ENCODE measurements at regions not wholly inside any gene's neighbourhood (a gene's known extent, or its start where the extent isn't known, plus 50 kb on each side); places are given as distances from the start of the nearest gene placed in this dataset.

- no peak for TF ChIP-seq CTCF (conservative IDR thresholded peaks at IDR 0.05; ENCODE audit: low read length)
- no peak for TF ChIP-seq EZH2phosphoT487 (IDR thresholded peaks at IDR 0.05; ENCODE audit: borderline replicate concordance)
Measured at GRCh38 chrX:63434206-63434605, 83.1 kb upstream of the SPIN4 start.
